ENCODE measurements at regions not wholly inside any gene's neighbourhood (a gene's known extent, or its start where the extent isn't known, plus 50 kb on each side); places are given as distances from the start of the nearest gene placed in this dataset.

DNA sequence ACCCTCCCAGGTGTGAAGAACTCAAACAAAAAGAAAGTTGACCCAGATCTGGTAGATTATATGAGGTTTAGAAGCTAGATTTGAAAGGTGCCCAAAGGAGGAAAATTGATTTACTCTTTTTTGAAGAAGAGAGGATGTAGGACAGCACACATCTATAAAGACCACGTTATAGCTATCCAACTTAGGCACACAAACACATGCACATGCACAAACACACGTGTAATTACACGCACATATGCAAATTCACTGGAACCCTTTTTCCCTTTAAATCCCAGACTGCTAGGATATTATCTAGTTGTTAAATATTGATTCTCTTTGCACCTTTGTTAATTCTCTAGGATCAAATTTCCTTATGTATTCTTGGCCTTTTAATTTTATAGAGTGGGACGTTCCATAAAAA is 272.8 kb upstream of the TBX18 start:
- no peak overlapping the region for H3K27ac ChIP-seq
- no peak for TF ChIP-seq CTCF (conservative IDR thresholded peaks at IDR 0.05)

GRCh38 chr6:85035766-85036165 is 271.4 kb upstream of the TBX18 start:
- no peak for TF ChIP-seq CTCF (conservative IDR thresholded peaks at IDR 0.05)
- no peak overlapping the region for H3K27ac ChIP-seq

DNA sequence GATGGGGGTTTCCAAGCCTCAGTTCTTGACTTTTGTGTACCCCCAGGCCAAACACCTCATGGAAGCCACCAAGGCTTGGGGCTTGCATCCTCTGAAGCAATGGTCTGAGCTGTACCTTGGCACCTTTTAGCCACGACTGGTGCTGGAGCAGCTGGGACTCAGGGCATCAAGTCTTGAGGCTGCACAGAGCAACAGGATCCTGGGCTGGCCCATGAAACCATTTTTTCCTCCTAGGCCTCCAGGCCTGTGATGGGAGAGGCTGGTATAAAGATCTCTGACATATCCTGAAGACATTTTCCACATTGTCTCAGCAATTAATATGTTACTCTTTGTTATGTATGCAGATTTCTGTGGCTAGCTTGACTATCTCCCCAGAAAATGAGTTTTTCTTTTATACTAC is 269.1 kb upstream of the TBX18 start:
- H3K27ac ChIP-seq: no peak overlapping the region
- TF ChIP-seq CTCF (conservative IDR thresholded peaks at IDR 0.05): no peak

DNA sequence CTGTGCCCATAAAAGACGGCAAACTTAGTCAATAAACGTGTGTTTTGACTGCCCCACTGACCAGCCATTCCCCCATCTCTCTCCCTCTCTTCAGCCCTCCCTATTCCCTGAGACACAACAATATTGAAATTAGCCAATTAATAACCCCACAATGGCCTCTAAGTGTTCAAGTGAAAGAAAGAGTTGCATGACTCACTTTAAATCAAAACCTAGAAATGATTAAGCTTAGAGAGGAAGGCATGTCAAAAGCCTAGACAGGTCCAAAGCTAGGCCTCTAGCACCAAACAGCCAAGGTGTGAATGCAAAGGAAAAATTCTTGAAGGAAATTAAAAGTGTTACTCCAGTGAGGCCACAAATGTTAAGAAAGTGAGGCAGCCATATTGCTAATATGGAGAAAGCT is 261.6 kb upstream of the TBX18 start:
- H3K27ac ChIP-seq: no peak overlapping the region
- no peak for TF ChIP-seq CTCF (conservative IDR thresholded peaks at IDR 0.05)

DNA sequence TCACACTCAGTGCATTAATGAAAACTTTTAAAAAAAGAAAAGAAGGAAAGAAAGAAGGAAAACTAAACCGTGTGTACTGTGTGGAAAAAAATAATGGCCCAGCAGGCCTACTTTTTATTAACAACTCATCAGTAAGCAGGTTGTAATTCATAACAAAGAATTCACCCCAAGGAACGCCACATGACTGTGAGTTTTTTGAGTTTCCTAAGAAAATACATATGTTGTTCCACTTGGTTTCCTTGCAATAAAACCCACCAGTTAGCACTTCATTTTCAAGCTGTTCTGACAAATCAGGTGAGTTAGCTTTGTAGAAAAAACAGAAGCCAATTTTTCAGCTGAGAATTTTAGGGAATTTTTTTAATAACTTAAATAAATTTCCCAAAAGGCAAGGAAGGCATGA is 259.3 kb upstream of the TBX18 start:
- TF ChIP-seq CTCF (conservative IDR thresholded peaks at IDR 0.05): no peak
- H3K27ac ChIP-seq: no peak overlapping the region

GRCh38 chr6:85017352-85017751 is 253.0 kb upstream of the TBX18 start:
- H3K27ac ChIP-seq: no peak overlapping the region
- TF ChIP-seq CTCF (conservative IDR thresholded peaks at IDR 0.05): no peak

DNA sequence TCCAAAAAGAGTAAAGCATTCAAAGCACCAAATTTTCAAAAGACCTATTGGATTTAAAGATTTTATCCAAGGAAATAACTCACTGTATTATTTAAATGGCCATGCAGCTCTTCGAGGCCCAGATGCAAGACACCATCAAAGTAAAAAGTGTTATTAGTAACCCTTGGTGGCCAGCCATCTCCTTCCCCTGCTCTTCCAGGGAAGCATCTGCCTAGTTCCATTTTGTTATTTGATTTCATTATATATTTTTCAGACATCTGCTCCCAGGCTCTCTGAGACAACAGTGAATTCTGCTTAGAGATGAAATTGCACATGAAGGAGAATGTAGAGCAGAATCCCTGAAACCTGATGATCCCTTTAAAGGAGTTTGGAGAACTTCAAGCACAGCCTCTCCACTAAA is 252.3 kb upstream of the TBX18 start:
- H3K27ac ChIP-seq: no peak overlapping the region
- TF ChIP-seq CTCF (conservative IDR thresholded peaks at IDR 0.05): no peak
